HG03457 (cell line): ENCODE measurements at regions not wholly inside any gene's neighbourhood (a gene's known extent, or its start where the extent isn't known, plus 50 kb on each side); places are given as distances from the start of the nearest gene placed in this dataset.
"Not testable (repeated sequence)": the region's sequence is repeated elsewhere in the genome, so short reads cannot be mapped to it uniquely, and the experiment has no call there.

ENCODE experiments used
- ATAC-seq: cut with Tn5 transposase; IDR thresholded peaks from one replicate; pipeline ENCODE4 v1.9.1; 2021; ENCODE audit warnings: moderate number of reproducible peaks; ENCODE audit not compliant: unreplicated experiment

DNA sequence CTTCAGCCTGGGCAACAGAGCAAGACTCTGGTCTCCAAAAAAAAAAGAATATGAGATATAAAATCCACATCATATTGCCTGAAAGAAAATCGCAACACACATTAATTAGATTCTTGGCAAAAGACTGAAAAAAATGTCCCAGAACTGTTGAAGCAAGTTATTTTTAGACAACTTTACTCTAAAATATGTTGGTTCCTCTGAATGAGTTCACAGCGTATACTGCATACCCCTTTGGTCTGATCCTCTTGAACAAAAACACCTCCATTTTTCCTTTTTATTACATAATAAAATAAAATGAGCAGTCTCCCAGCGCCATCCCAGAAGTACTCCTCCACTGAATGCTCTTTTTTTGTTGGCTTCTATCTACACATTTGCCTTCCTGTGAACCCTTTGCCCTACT lies 126.0 kb upstream of the TMEM170B start:
- no peak for ATAC-seq

DNA sequence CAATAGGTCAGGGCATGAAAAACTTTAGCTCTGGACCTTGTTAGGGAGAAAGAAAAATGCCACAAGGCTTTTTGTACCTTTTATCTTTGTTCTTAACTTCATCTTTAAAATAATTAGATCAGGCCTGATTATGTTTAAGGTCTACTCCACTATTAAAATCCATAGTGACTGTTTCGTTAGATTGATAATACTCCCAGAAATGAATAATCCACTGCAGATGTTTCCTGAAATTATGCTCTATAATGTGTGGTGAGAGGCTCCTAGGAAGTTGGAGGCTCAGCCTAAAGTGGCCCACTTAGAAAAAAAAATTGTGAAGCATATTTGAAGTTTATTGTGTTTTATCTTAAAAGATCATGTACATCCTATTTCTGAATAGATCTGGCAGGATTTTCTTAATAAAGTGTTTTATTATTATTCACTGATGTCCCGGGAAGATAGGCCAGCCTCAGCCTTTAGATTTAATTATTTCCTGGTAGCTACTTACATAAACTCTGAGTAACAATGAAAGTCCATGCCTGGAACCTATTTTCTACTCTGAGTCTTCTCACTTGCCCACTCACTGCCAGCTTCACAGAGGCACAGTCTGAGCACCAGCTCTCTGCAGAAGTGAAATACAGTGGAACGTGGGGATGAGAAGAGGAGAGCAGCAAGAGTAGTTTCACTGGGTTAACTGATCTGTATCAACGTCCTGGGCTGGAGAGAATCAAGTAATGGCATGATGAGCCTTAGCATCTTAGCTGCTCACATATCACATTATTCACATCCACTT lies 126.8 kb upstream of the TMEM170B start:
- no peak for ATAC-seq

DNA sequence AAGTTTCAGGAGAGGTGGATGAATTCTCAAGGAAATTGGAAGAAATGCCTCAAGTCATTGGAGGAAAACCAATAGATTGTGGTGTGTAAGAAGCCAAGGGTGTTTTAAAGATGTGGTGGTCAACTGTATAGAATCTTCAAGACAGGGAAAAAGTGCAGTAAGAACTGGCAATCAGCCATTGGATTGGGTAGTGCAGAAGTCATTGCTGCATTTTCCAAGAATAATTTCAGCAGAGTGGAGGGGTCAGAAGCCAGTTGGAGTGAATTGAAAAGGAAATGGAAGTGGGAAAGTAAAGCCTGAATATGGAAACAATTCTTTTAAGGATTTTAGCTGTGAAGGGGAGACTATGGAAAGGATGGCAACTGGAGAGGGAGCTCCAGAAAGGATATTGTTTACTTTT lies 128.2 kb upstream of the TMEM170B start:
- no peak for ATAC-seq

DNA sequence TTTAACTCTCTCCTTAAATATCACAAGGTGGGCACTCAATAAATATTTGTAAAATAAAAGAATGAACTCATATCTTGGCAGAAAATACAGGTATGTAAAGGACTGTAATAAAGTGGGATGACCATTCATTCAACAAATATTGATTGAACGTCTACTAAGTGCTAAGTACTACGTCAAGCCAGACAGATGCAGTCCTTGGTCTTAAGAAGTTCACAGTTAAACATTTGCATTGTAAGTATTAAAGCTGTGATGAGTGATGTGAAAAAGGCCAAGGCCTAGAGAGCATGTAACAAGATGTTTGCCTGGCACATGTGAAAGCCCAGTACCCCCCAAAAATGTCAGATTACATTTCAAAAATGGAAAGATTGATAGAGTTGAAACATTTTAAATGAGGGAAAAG lies 130.1 kb upstream of the TMEM170B start:
- ATAC-seq, result no peak

DNA sequence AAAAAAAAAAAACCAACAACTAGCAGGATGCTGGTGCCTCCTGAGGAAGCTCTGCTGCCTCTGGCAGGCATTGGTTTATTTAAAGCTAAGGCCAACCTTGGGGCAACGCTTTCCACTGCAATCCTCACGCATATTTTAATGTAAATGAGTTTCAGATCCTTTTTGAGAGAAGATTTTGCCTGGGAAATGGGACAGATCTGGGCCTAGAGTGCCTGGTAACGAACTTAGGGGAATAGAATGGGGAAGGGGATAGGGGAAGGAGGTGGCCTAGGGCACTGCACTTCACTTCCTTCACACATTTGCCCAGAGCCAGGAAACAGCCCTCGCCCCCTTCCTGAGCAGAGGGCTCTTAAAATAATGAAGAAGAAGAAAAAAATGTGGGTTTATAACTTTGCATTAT lies 132.7 kb upstream of the TMEM170B start:
- ATAC-seq, result no peak

DNA sequence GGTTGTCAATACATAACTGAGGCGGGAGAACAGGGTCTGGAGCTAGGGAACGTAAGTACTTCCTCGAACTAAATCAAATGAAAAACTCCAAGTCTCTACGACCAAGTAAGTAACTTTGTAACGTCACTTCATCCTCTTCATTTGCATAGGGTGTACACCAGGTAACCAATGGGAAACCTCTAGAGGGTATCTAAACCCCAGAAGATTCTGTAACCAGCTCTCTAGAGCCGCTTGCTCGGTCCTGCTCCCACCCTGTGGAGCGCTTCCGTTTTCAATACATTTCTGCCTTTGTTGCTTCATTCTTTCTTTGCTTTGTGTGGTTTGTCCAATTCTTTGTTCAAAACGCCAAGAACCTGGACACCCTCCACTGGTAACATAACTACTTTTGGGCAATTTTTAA lies 133.5 kb upstream of the TMEM170B start:
- ATAC-seq, result no peak

DNA sequence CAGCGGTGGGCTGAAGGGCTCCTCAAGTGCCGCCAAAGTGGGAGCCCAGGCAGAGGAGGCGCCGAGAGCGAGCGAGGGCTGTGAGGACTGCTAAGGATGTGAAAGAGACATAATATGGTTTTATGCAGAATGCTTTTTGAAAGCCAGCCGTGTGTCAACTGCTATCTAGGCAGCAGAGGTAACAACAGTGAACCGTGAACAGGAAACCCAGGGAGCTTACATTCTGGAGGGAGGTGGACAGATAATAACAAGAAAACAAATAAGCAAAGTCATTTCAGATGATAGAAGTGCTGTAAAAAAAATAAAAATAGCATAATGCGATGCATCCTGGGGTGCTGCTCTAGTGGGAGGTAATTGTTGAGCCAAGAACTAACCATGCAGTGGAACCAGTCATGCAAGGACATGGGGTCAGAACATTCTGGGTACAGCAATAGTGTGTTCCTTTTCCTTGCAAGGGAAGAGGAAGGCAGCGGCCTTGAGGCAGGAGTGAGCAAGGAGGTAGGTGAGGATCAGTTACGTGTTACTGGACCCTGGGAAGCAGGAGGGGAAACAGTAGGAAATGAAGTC lies 134.4 kb upstream of the TMEM170B start:
- no peak for ATAC-seq

DNA sequence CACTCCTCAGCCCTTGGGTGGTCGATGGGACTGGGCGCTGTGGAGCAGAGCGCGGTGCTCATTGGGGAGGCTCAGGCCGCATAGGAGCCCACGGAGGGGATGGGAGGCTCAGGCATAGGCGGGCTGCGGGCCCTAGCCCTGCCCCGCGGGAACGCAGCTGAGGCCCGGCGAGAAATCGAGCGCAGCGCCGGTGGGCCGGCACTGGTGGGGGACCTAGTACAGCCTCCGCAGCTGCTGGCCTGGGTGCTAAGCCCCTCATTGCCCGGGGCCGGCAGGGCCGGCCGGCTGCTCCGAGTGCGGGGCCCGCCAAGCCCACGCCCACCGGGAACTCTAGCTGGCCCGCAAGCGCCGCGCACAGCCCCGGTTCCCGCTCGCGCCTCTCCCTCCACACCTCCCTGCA lies 135.0 kb upstream of the TMEM170B start:
- ATAC-seq, result not testable (repeated sequence)

DNA sequence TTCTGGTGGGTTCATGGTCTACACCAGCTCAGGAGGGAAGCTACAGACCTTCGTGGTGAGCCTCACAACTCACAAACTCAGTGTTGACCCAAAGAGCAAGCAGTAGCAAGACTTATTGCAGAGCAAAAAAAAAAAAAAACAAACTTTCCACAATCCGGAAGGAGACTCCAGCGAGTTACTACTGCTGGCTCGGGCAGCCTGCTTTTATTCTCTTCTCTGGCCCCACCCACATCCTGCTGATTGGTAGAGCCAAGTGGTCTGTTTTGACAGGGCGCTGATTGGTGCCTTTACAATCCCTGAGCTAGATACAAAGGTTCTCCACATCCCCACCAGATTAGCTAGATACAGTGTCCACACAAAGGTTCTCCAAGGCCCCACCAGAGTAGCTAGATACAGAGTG lies 135.6 kb upstream of the TMEM170B start:
- not testable (repeated sequence) for ATAC-seq

DNA sequence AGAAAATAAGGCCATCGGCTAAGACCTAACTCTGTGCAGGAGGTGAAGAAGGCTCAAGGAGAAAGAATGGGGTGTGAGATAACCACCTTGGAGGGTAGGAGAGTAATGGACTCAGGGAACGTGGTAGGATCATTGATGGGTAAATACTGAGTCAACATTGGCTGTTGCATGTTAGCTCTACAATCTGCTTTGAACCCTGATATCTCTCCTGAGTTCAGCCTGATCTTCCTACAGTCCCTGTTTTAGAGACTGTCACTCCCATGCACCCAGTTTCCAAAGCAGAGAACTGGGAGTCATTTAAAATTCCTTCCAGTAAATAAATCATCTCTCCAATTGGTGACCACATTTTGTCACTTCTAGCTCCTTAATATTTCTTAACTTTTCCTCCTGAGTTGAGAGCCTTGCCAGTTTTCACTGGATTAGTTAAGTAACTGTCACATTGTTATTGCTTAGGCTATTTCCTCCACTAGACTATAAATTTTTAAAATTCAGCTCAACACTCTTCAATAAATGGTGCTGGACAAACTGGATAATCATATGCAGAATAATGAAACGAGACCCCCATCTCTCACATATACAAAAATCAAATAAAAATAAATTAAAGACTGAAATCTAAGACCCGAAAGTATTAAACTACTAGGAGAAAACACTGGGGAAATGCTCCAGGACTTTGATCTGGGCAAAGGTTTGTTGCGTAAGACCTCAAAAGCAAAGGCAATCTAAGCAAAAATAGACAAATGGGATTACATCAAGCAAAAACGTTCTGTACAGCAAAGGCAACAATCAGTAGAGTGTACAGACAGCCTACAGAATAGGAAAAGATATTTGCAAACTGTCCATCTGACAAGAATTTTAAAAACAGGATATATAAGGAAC lies 138.9 kb upstream of the TMEM170B start:
- ATAC-seq, result no peak

DNA sequence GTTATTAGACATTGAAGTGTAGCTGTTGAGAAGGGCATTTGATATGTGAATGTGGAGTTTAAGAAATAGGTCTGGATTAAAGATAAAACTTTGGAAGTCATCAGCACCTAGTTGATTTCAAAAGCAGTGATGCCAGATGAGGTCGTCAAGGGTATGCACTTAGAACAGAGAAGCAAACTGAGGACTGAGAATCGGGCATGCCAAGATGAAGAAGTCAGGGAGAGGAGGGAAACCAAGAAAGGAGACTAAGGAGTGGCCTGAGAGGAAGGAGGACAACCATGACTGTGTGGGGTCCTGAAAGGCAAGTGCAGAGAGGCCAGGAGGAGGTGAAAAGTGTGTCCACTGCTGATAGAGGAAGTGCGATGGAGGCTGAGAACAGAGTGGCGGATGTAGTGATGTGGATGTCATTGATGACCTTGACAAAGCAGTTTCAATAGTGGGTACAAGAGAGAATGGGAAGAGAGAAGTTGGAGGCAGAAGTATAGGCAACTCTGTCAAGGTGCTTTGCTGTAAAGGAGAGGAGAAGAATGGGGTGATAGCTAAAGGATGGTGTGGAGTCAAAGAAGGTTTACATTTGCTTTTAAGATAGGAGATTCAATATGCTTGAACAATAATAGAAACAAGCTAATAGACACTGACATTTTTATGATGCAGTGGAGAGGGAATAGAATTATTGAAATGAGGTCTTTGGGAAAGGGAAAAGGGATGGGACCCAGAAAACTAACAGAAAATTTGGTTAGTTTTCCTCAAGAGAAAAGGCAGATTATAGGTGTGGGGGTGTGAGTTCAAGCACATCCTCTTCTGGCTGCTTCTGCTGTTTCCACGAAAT lies 139.7 kb upstream of the TMEM170B start:
- no peak for ATAC-seq

DNA sequence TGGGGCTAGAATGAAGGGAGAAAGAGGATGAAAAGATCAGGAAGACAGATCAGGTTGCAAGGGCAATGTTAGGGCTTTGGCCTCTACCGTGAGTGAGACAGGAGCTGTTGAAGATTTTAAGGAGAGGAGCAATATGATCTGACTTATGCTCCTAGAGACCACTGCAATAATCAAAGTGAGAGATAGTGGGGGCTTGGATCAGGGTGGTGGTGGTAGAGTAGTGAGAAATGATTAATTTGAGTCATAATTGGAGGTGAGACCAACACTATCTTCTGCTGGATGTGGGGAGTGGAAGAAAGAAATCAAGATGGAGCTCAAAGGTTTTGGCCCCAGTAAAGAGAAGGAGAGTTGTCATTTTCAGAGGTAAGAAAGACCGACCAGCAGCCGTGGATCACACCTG lies 140.7 kb upstream of the TMEM170B start:
- no peak for ATAC-seq

DNA sequence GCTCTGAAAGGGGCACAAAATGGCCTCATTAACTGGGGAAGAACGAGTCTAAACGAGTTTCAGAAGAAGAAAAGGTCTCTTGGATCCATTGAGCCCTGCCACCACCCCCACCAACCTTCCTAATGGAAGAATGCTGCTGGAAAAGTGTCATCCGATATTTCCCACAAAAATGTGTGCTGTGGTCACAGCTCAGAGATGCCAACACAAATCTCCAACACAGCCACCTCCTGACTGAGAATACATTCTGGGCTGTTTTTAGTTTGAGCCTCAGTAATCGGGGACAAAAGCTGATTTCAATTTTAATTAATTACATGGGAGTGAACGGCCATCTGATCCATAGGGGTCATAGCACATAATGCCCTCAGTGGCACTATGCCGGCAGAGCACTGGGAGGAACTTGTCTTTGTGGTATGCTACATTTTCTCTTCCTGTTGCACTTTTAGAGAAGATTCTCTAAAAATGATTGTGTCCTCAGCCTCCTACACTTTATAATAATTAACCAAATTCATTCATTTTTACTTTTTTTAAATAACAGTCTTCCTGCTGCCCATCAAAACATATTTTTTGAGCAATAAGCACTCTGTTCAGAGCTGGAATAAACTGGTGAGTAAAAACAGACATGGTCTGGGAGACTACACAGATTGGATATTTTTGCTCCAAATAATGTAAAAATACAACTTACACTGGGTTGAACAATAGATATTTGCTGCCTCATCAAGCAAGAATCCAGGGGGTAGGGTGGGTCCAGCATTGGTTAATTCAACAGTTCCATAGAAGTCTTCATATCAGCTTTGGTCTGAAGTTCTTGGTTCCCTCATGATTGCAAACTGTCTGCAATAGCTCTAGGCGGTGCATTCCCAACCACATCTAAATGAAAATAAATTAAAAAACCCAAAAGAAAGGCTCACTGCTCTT lies 143.6 kb upstream of the TMEM170B start:
- no peak for ATAC-seq

DNA sequence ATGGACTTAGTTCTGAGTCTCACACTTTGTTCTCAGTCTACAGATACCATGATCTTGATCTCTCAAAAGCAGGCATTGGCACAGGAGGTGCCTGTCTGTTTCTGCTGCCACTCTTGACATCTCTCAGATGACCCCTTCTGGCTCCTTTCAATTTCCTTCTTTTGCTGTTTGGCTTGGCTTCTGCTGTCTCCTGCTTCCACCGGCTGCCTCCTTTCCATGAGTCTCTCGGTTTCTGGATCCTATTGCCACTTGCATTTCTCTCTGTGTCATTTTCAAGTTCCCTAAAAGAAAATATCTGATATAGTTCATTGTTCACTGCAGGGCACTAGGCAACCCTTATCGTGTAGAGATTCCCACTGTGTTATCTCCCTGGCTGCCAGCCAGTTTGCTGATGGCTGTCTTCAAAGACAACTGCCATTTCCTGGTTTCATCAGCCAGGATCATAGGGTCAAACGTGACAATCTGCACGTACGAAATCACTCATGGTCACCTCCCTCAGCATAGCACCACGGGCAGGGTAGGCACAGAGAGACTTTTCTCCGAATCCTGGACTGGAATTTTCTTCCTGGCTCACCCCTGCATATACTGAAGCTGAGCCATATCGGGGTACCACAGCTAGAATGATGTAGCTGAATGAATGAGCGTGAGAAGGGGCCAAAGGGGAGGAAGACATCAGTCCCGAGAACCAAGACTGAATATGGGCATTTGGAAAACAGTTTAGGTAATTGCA lies 144.6 kb upstream of the TMEM170B start:
- no peak for ATAC-seq

DNA sequence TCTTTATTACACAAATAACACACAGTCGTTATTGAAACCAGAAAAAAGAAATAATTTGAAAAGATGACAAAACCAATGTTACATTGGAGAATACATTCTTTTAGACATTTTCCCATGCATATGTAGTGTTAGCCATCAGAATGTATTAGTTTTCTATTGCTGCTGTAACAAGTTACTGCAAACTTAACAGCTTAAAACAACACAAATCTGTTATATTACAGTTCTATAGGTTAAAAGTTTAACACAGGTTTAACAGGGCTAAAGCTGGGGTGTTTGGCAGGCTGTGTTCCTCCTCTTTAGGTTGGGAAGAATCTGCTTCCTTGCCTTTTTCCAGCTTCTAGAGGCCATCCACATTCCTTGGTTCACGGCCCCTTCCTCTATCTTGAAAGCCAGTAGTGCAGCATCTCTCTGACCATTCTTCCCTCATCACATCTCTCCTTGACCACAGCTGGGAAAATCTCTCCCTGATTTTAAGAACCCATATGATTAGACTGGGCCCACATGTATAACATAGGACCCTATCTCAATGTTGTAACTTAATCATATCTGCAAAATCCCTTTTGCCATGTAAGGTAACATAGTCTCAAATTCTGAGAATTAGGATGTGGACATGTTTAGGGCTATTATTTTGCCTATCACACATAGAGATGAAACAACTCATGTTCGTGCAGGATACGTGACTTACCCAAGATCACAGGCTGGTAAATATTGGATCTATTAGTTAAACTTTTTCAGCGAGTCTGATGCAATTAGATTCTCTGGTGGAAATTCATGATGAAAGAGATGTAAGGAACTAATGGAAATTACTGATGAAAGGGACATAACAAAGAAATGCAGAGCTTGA lies 145.4 kb upstream of the TMEM170B start:
- no peak for ATAC-seq

DNA sequence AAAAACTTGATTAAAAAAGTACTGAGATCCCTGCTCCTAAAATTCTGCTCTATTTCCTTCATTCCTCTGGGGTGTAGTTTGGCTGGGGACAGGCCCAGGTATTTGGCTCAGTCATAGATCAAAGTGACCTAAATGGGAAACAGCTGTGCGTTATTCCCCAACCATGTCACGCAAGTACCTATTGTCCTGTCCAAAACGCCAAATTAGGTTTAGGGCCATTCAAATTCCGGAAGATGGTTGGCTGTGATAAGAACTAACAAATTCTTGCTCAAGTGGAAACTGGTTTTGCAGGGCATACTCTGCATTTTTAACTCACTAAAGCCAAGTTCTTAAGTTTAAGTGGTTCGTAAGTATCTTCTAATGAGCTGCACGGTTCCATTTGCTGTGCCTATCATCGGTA lies 147.6 kb upstream of the TMEM170B start:
- no peak for ATAC-seq

DNA sequence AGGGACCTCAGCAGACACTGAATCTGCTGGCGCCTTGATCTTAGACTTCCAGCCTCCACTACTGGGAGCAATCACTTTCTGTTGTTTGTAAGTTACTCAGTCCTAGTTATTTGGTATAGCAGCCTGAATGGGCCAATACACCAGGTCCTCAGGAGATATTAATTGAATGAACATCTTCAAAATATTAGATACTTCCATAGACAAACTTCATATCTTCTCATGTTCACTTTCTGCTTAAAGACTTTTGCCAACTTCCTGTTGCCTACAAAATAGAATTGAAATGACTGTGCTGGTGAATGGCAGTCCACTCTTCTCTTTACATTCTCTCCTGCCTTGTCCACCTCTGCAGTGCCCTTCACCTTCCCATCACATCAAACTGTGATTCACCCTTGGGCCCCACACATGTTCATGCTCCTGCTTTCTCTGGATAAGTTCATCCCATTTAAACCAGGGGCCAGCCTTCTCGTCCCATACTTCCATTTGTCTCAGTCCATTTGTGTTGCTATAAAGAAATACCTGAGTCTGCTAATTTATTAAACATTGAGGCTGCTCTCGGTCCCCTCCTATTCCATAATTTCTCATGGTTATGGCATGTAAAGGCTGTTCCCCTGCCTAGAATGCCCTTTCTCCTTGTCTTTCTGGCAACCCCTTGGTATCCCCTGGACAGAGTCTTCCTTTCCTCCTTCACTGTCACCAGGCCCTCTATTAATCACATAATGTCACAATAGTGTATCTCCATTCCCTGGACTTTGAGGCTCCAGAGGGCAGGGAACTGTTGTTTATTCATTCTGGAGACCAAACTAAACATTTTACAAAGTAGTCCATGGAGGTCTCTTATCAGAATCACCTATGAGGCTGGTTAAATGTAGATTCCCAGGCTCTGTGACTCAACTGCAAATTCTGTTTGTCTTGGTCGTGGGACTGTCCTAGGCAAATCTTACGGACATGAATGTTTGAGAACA lies 148.3 kb upstream of the TMEM170B start:
- ATAC-seq, result no peak
